H9 (cell line): ENCODE measurements at regions not wholly inside any gene's neighbourhood (a gene's known extent, or its start where the extent isn't known, plus 50 kb on each side); places are given as distances from the start of the nearest gene placed in this dataset.

Experiments used
- DNase-seq: peaks from one replicate; pipeline ENCODE4 v3.0.0-alpha.2; 2017
- H2AFZ ChIP-seq: one replicate; pipeline ENCODE4 v1.6.1; 2013; ENCODE audit warnings: mild to moderate bottlenecking, low read length, control low read depth, moderate library complexity
- H2AK5ac ChIP-seq: 2 replicates; pipeline ENCODE4 v1.6.1; 2013; ENCODE audit warnings: low read length, control low read depth, mixed read lengths; ENCODE audit not compliant: insufficient read length
- H2BK120ac ChIP-seq: one replicate; pipeline ENCODE4 v1.6.1; 2013; ENCODE audit warnings: low read depth, mild to moderate bottlenecking, low read length, control low read depth, inconsistent platforms; ENCODE audit not compliant: poor library complexity, severe bottlenecking
- H2BK12ac ChIP-seq: 2 replicates; pipeline ENCODE4 v1.6.1; 2013; ENCODE audit warnings: low read length, control low read depth, mixed read lengths, low read depth; ENCODE audit not compliant: insufficient read length
- H2BK15ac ChIP-seq: 2 replicates; pipeline ENCODE4 v1.6.1; 2013; ENCODE audit warnings: low read depth, low read length, control low read depth
- H2BK20ac ChIP-seq: one replicate; pipeline ENCODE4 v1.6.1; 2013; ENCODE audit warnings: low read depth, mild to moderate bottlenecking, low read length, control low read depth, inconsistent platforms; ENCODE audit not compliant: poor library complexity, severe bottlenecking
- H2BK5ac ChIP-seq: 2 replicates; pipeline ENCODE4 v1.6.1; 2013; ENCODE audit warnings: low read length, control low read depth, mixed read lengths; ENCODE audit not compliant: insufficient read length
- H3K14ac ChIP-seq: 2 replicates; pipeline ENCODE4 v1.6.1; 2013; ENCODE audit warnings: low read length, control low read depth; ENCODE audit not compliant: insufficient read depth
- H3K18ac ChIP-seq: 2 replicates; pipeline ENCODE4 v1.6.1; 2013; ENCODE audit warnings: low read depth, mild to moderate bottlenecking, mixed read lengths, low read length, control low read depth; ENCODE audit not compliant: insufficient read length
- H3K23ac ChIP-seq: 2 replicates; pipeline ENCODE4 v1.6.1; 2013; ENCODE audit warnings: low read length, control low read depth, mixed read lengths, low read depth; ENCODE audit not compliant: insufficient read length
- H3K23me2 ChIP-seq: 2 replicates; pipeline ENCODE4 v1.6.1; 2013; ENCODE audit warnings: low read depth, mild to moderate bottlenecking, mixed read lengths, low read length, control low read depth; ENCODE audit not compliant: insufficient read length, poor library complexity, severe bottlenecking
- H3K27ac ChIP-seq: 2 replicates; pipeline ENCODE4 v1.5.1; 2013; ENCODE audit warnings: low read length, control low read depth, mixed read lengths, low read depth; ENCODE audit not compliant: insufficient read length
- H3K27me3 ChIP-seq: 2 replicates; pipeline ENCODE4 v1.6.1; 2013; ENCODE audit warnings: low read length, control low read depth, inconsistent platforms; ENCODE audit not compliant: insufficient read depth
- H3K4ac ChIP-seq: 2 replicates; pipeline ENCODE4 v1.6.1; 2013; ENCODE audit warnings: low read depth, mild to moderate bottlenecking, control low read depth, inconsistent platforms, low read length, moderate library complexity
- H3K4me1 ChIP-seq: 2 replicates; pipeline ENCODE4 v1.6.1; 2013; ENCODE audit warnings: low read length, control low read depth, inconsistent platforms; ENCODE audit not compliant: insufficient read depth
- H3K4me2 ChIP-seq: 2 replicates; pipeline ENCODE4 v1.6.1; 2013; ENCODE audit warnings: low read length, control low read depth, mixed read lengths; ENCODE audit not compliant: insufficient read length, insufficient read depth
- H3K56ac ChIP-seq: 2 replicates; pipeline ENCODE4 v1.6.1; 2013; ENCODE audit warnings: low read depth, mild to moderate bottlenecking, mixed read lengths, low read length, control low read depth; ENCODE audit not compliant: insufficient read length
- H3K79me1 ChIP-seq: 2 replicates; pipeline ENCODE4 v1.6.1; 2013; ENCODE audit warnings: low read depth, mild to moderate bottlenecking, moderate library complexity, low read length, control low read depth, inconsistent platforms; ENCODE audit not compliant: insufficient read depth, poor library complexity, severe bottlenecking
- H3K79me2 ChIP-seq: 2 replicates; pipeline ENCODE4 v1.6.1; 2013; ENCODE audit warnings: low read length, control low read depth, inconsistent platforms; ENCODE audit not compliant: insufficient read depth
- H3K9ac ChIP-seq: 2 replicates; pipeline ENCODE4 v1.6.1; 2013; ENCODE audit warnings: low read length, control low read depth, mixed read lengths; ENCODE audit not compliant: insufficient read length; ENCODE audit errors: extremely low read depth
- H3K9me3 ChIP-seq: one replicate; pipeline ENCODE4 v1.6.1; 2013; ENCODE audit warnings: low read depth, low read length, inconsistent platforms; ENCODE audit not compliant: control insufficient read depth
- H3T11ph ChIP-seq: one replicate; pipeline ENCODE4 v1.6.1; 2013; ENCODE audit warnings: mild to moderate bottlenecking, low read length, control low read depth, inconsistent platforms
- H4K20me1 ChIP-seq: one replicate; pipeline ENCODE4 v1.6.1; 2013; ENCODE audit not compliant: control insufficient read depth, insufficient read length, insufficient read depth
- H4K5ac ChIP-seq: 2 replicates; pipeline ENCODE4 v1.6.1; 2013; ENCODE audit warnings: low read depth, mild to moderate bottlenecking, mixed read lengths, low read length, control low read depth; ENCODE audit not compliant: insufficient read length
- H4K8ac ChIP-seq: replicated peaks from 2 replicates; pipeline ENCODE4 v1.6.1; 2013; ENCODE audit warnings: low read length, control low read depth, mixed read lengths, low read depth; ENCODE audit not compliant: insufficient read length
- H4K91ac ChIP-seq: 2 replicates; pipeline ENCODE4 v1.6.1; 2013; ENCODE audit warnings: low read depth, mild to moderate bottlenecking, moderate library complexity, mixed read lengths, low read length, control low read depth; ENCODE audit not compliant: insufficient read length
- H3K27ac Mint-ChIP-seq, 3 experiments: 2 replicates in 2 of 3; 3 replicates in 1 of 3; pipeline ENCODE4 v1.8.0; 2020 to 2021; ENCODE audit warnings: mixed read lengths in 3 of 3, mild to moderate bottlenecking in 1 of 3, moderate library complexity in 1 of 3
- H3K27me3 Mint-ChIP-seq: 2 replicates; pipeline ENCODE4 v1.8.0; 2021; ENCODE audit warnings: low read depth, mild to moderate bottlenecking, moderate library complexity, mixed read lengths
- H3K36me3 Mint-ChIP-seq, 3 experiments: 2 replicates in 2 of 3; 3 replicates in 1 of 3; pipeline ENCODE4 v1.8.0; 2020 to 2021; ENCODE audit warnings: low read depth in 3 of 3, mixed read lengths in 3 of 3; ENCODE audit not compliant: insufficient read depth in 1 of 3
- H3K4me1 Mint-ChIP-seq, 2 experiments: 2 replicates each; pipeline ENCODE4 v1.8.0; 2020; ENCODE audit warnings: mixed read lengths in 2 of 2
- H3K4me3 Mint-ChIP-seq, 2 experiments: 2 replicates in 1 of 2; 3 replicates in 1 of 2; pipeline ENCODE4 v1.8.0; 2020 to 2021; ENCODE audit warnings: mild to moderate bottlenecking in 2 of 2, mixed read lengths in 2 of 2, moderate library complexity in 1 of 2
- H3K9me3 Mint-ChIP-seq, 2 experiments: 2 replicates in 1 of 2; 3 replicates in 1 of 2; pipeline ENCODE4 v1.8.0; 2020; ENCODE audit warnings: mild to moderate bottlenecking in 2 of 2, mixed read lengths in 2 of 2, moderate library complexity in 1 of 2
- CTCF ChIP-seq: fragments of 200-600 bp; sonication (generic); conservative IDR thresholded peaks from 3 replicates; pipeline ENCODE4 v1.8.0; 2021; ENCODE audit warnings: antibody characterized with exemption, mild to moderate bottlenecking

- Histone ChIP-seq H3K9me3 (no peaks in the 10 kb centered on the region), H2BK5ac (no peak overlapping the region), H3T11ph (no peak overlapping the region), H3K23ac (no peak overlapping the region), H3K27ac (no peak overlapping the region), H3K4me2 (no peak overlapping the region), H2BK120ac (no peak overlapping the region), H4K20me1 (no peaks in the 10 kb centered on the region), H3K14ac (no peak overlapping the region), H3K27me3 (no peaks in the 10 kb centered on the region), H2BK20ac (no peak overlapping the region), H4K8ac (no peak overlapping the region), H4K91ac (no peak overlapping the region), H3K4ac (no peak overlapping the region), H2AFZ (no peak overlapping the region), H2BK12ac (no peak overlapping the region), H3K23me2 (no peaks in the 10 kb centered on the region), H2AK5ac (no peak overlapping the region), H3K56ac (no peak overlapping the region), H2BK15ac (no peak overlapping the region), H4K5ac (no peak overlapping the region), H3K79me1 (no peaks in the 10 kb centered on the region), H3K4me1 (no peaks in the 10 kb centered on the region), H3K18ac (no peak overlapping the region), H3K79me2 (no peaks in the 10 kb centered on the region), H3K9ac (no peak overlapping the region)
- no peak for TF ChIP-seq CTCF
- Mint-ChIP-seq H3K4me3 (no peak overlapping the region), H3K9me3 (no peaks in the 10 kb centered on the region), H3K4me1 (no peaks in the 10 kb centered on the region), H3K27me3 (0 out of 2 replicates have a peak, but pooled peaks cover 2% of the 10 kb centered on the region), H3K27ac (no peak overlapping the region), H3K36me3 (no peaks in the 10 kb centered on the region)
- no peak for DNase-seq
These were observed 704.0 kb downstream of the KCNA4 start for GRCh38 chr11:29312812-29313211.
